H1 (cell line): ENCODE measurements at regions not wholly inside any gene's neighbourhood (a gene's known extent, or its start where the extent isn't known, plus 50 kb on each side); places are given as distances from the start of the nearest gene placed in this dataset.

Source experiments
- CTCF ChIA-PET: fragments of 300-600 bp; sonication (Branson Sonifier 250); formaldehyde crosslinking; loops from one replicate; lab custom pipeline; 2021; ENCODE audit not compliant: partially characterized antibody; lab: Charles Lee
- POLR2A ChIA-PET: fragments of 300-600 bp; sonication (Branson Sonifier 250); formaldehyde crosslinking; loops from one replicate; lab custom pipeline; 2021; ENCODE audit warnings: inconsistent platforms; ENCODE audit not compliant: partially characterized antibody; lab: Charles Lee
- DNase-seq, 2 experiments: peaks; one replicate each; pipeline versions ENCODE4 v3.0.0 to v3.0.0-alpha.2; 2010 to 2022; ENCODE audit warnings: low spot score in 2 of 2, low read depth in 1 of 2, mixed read lengths in 1 of 2
- FAIRE-seq: peaks from 2 replicates; lab custom pipeline; 2011; peaks lifted over from hg19 to GRCh38; lab: Jason Lieb, UNC
- H2AFZ ChIP-seq: 2 replicates; pipeline ENCODE4 v1.8.1; 2012; ENCODE audit warnings: low read length, inconsistent platforms
- H2AK5ac ChIP-seq: 2 replicates; pipeline ENCODE4 v1.6.1; 2013; ENCODE audit warnings: low read depth, low read length
- H2BK120ac ChIP-seq: replicated peaks from 2 replicates; pipeline ENCODE3; 2013; ENCODE audit warnings: low read depth, low read length, inconsistent platforms
- H2BK12ac ChIP-seq: 2 replicates; pipeline ENCODE4 v1.6.1; 2013; ENCODE audit warnings: low read depth, low read length
- H2BK15ac ChIP-seq: 2 replicates; pipeline ENCODE4 v1.6.1; 2013; ENCODE audit warnings: low read length
- H2BK20ac ChIP-seq: 2 replicates; pipeline ENCODE4 v1.6.1; 2013; ENCODE audit warnings: low read length
- H2BK5ac ChIP-seq: 2 replicates; pipeline ENCODE4 v1.6.1; 2013; ENCODE audit warnings: low read depth, low read length
- H3K14ac ChIP-seq: 2 replicates; pipeline ENCODE4 v1.6.1; 2013; ENCODE audit warnings: inconsistent platforms; ENCODE audit not compliant: insufficient read length
- H3K18ac ChIP-seq: 2 replicates; pipeline ENCODE4 v1.6.1; 2013; ENCODE audit warnings: low read length; ENCODE audit errors: extremely low read depth
- H3K23ac ChIP-seq: 2 replicates; pipeline ENCODE4 v1.6.1; 2013; ENCODE audit warnings: inconsistent platforms; ENCODE audit not compliant: insufficient read length
- H3K23me2 ChIP-seq: 2 replicates; pipeline ENCODE4 v1.6.1; 2013; ENCODE audit warnings: low read depth, low read length
- H3K27ac ChIP-seq: 2 replicates; pipeline ENCODE4 v1.6.1; 2011; ENCODE audit warnings: low read depth, low read length, inconsistent platforms
- H3K27me3 ChIP-seq, 4 experiments: replicated peaks in 1 of 4; 1 replicate in 1 of 4; 2 replicates in 3 of 4; pipeline versions ENCODE4 v1.6.1 to v1.8.1; 2011 to 2013; ENCODE audit warnings: low read length in 3 of 4, mild to moderate bottlenecking in 3 of 4, inconsistent platforms in 2 of 4, mixed read lengths in 2 of 4, moderate library complexity in 1 of 4; ENCODE audit not compliant: control insufficient read depth in 3 of 4, insufficient read depth in 3 of 4; ENCODE audit errors: extremely low read depth in 1 of 4
- H3K36me3 ChIP-seq, 4 experiments: 2 replicates each; pipeline versions ENCODE4 v1.6.1 to v1.8.1; 2011 to 2013; ENCODE audit warnings: mild to moderate bottlenecking in 4 of 4, low read length in 3 of 4, moderate library complexity in 2 of 4, control low read depth in 1 of 4, inconsistent platforms in 1 of 4; ENCODE audit not compliant: insufficient read depth in 4 of 4, control insufficient read depth in 2 of 4
- H3K4ac ChIP-seq: replicated peaks from 2 replicates; pipeline ENCODE3; 2013; ENCODE audit warnings: low read length, low read depth, mixed read lengths, inconsistent platforms; ENCODE audit not compliant: insufficient read length
- H3K4me1 ChIP-seq, 4 experiments: replicated peaks in 1 of 4; 1 replicate in 1 of 4; 2 replicates in 3 of 4; pipeline versions ENCODE4 v1.6.1 to v1.8.1; 2011 to 2013; ENCODE audit warnings: low read length in 3 of 4, inconsistent platforms in 2 of 4, mixed read lengths in 1 of 4; ENCODE audit not compliant: insufficient read depth in 4 of 4, control insufficient read depth in 3 of 4
- H3K4me2 ChIP-seq, 2 experiments: 2 replicates each; pipeline versions ENCODE4 v1.6.1 to v1.8.1; 2011 to 2013; ENCODE audit warnings: low read depth in 2 of 2, low read length in 2 of 2, control low read depth in 1 of 2, inconsistent platforms in 1 of 2, mild to moderate bottlenecking in 1 of 2; ENCODE audit not compliant: insufficient read depth in 1 of 2
- H3K4me3 ChIP-seq, 4 experiments: fragments of 200-600, 300-600 bp in 1 of 4; sonication (generic), shearing (Covaris generic), sonication (Bioruptor Twin) in 1 of 4; 2 replicates each; pipeline versions ENCODE4 v1.5.1 to v1.8.1; 2011 to 2016; ENCODE audit warnings: low read length in 4 of 4, low read depth in 3 of 4, control low read depth in 2 of 4, inconsistent platforms in 2 of 4, mild to moderate bottlenecking in 2 of 4, mixed read lengths in 1 of 4, moderate library complexity in 1 of 4; ENCODE audit not compliant: insufficient read depth in 2 of 4; ENCODE audit errors: extremely low read depth in 1 of 4
- H3K56ac ChIP-seq: replicated peaks from 2 replicates; pipeline ENCODE3; 2013; ENCODE audit warnings: low read depth, mild to moderate bottlenecking, mixed read lengths, low read length, inconsistent platforms; ENCODE audit not compliant: insufficient read length
- H3K79me1 ChIP-seq: 2 replicates; pipeline ENCODE4 v1.6.1; 2013; ENCODE audit warnings: low read depth, low read length, control low read depth
- H3K79me2 ChIP-seq, 2 experiments: 2 replicates each; pipeline versions ENCODE4 v1.6.1 to v1.8.1; 2012 to 2013; ENCODE audit warnings: low read length in 2 of 2, mild to moderate bottlenecking in 2 of 2, inconsistent platforms in 1 of 2; ENCODE audit not compliant: insufficient read depth in 2 of 2, control insufficient read depth in 1 of 2
- H3K9ac ChIP-seq, 4 experiments: replicated peaks in 1 of 4; 1 replicate in 1 of 4; 2 replicates in 3 of 4; pipeline versions ENCODE4 v1.6.1 to v1.8.1; 2011 to 2013; ENCODE audit warnings: low read depth in 3 of 4, low read length in 3 of 4, control low read depth in 2 of 4, mild to moderate bottlenecking in 2 of 4, moderate library complexity in 2 of 4, inconsistent platforms in 1 of 4; ENCODE audit errors: extremely low read depth in 1 of 4
- H3K9me3 ChIP-seq, 2 experiments: 2 replicates each; pipeline versions ENCODE4 v1.6.1 to v1.8.1; 2012 to 2013; ENCODE audit warnings: mild to moderate bottlenecking in 2 of 2, moderate library complexity in 2 of 2, control low read depth in 1 of 2, inconsistent platforms in 1 of 2, low read depth in 1 of 2, low read length in 1 of 2, mixed read lengths in 1 of 2; ENCODE audit not compliant: insufficient read depth in 2 of 2
- H4K20me1 ChIP-seq, 2 experiments: replicated peaks in 1 of 2; 2 replicates each; pipeline versions ENCODE3 to v1.8.1; 2011 to 2013; ENCODE audit warnings: inconsistent platforms in 2 of 2, low read length in 2 of 2, mild to moderate bottlenecking in 1 of 2; ENCODE audit not compliant: insufficient read depth in 2 of 2, control insufficient read depth in 1 of 2
- H4K5ac ChIP-seq: 2 replicates; pipeline ENCODE4 v1.6.1; 2013; ENCODE audit warnings: low read length, low read depth, mixed read lengths, inconsistent platforms; ENCODE audit not compliant: insufficient read length
- H4K8ac ChIP-seq: 2 replicates; pipeline ENCODE4 v1.8.0; 2013; ENCODE audit warnings: mild to moderate bottlenecking, moderate library complexity, low read length, inconsistent platforms; ENCODE audit not compliant: insufficient read depth; ENCODE audit errors: extremely low read depth
- H4K91ac ChIP-seq: replicated peaks from 2 replicates; pipeline ENCODE3; 2013; ENCODE audit warnings: low read length, mixed read lengths, inconsistent platforms; ENCODE audit not compliant: insufficient read length
- ATF2 ChIP-seq: IDR thresholded peaks from 2 replicates; pipeline ENCODE4 v1.6.1; 2012; ENCODE audit warnings: low read length, inconsistent platforms
- EZH2 ChIP-seq: fragments of 200-600 bp; sonication (generic); IDR thresholded peaks from 2 replicates; pipeline ENCODE4 v1.7.1; 2012; ENCODE audit warnings: low read depth, mild to moderate bottlenecking, moderate library complexity, low read length, inconsistent platforms; ENCODE audit not compliant: severe bottlenecking
- NANOG ChIP-seq: IDR thresholded peaks from 2 replicates; pipeline ENCODE4 v1.6.1; 2011; ENCODE audit warnings: low read length, low read depth, mild to moderate bottlenecking, inconsistent platforms; ENCODE audit not compliant: insufficient read depth, poor library complexity, severe bottlenecking
- SAP30 ChIP-seq: fragments of 300-600 bp; sonication (generic); IDR thresholded peaks from 2 replicates; pipeline ENCODE4 v1.7.1; 2012; ENCODE audit warnings: low read length, moderate library complexity, mild to moderate bottlenecking, inconsistent platforms; ENCODE audit not compliant: insufficient read depth, insufficient replicate concordance
- SIRT6 ChIP-seq: IDR thresholded peaks from one replicate; pipeline ENCODE4 v1.7.1; 2012; ENCODE audit warnings: low read length, inconsistent platforms
- YY1 ChIP-seq: IDR thresholded peaks from 2 replicates; pipeline ENCODE4 v1.6.1; 2011; ENCODE audit warnings: low read depth, mild to moderate bottlenecking, low read length
- WGBS, 2 experiments: shearing (Covaris generic) in 1 of 2; methylation state at CpG; one replicate each; pipeline versions ENCODE4 v1.1.6 to v1.1.7; 2013 to 2015; ENCODE audit warnings: low lambda C conversion rate in 2 of 2, mixed read lengths in 2 of 2, inconsistent platforms in 1 of 2, low coverage in 1 of 2, missing lambda C conversion rate in 1 of 2; ENCODE audit not compliant: insufficient replicate concordance in 2 of 2, insufficient coverage in 1 of 2, insufficient read length in 1 of 2; ENCODE audit errors: extremely low coverage in 1 of 2, missing lambda C conversion rate in 1 of 2; 5-methylcytosine and 5-hydroxymethylcytosine counted together

GRCh38 chr10:62893036-62893435 lies 76.9 kb upstream of the EGR2 start:
- H3K27me3 ChIP-seq: no peaks in the 10 kb centered on the region
- no peaks in the 10 kb centered on the region; the same call in 1 of the 2 replicates for H3K23me2 ChIP-seq
- H3K4me3 ChIP-seq: no peak overlapping the region
- no peak overlapping the region for H3K9ac ChIP-seq
- H2AK5ac ChIP-seq: no peak overlapping the region
- no peak overlapping the region for H4K91ac ChIP-seq
- no peak overlapping the region for H3K4me2 ChIP-seq
- no peak overlapping the region for H2BK120ac ChIP-seq
- no peak overlapping the region for H3K18ac ChIP-seq
- WGBS, 2 experiments: 93% methylated on average over 1 of the region's 1 CpG; no CpG with 5 or more reads in 1 of the 2 experiments
- H3K23ac ChIP-seq: no peak overlapping the region
- no peak overlapping the region for H4K8ac ChIP-seq
- H3K14ac ChIP-seq: no peak overlapping the region
- no peak overlapping the region for H2BK20ac ChIP-seq
- no peaks in the 10 kb centered on the region for H4K20me1 ChIP-seq
- POLR2A ChIA-PET: no interaction called here
- H2AFZ ChIP-seq: no peak overlapping the region
- H3K4me1 ChIP-seq: peaks cover 0 to 2% (median 0%) of the 10 kb centered on the region in 4 experiments; a peak in 3 of 7 replicates
- no peak overlapping the region for H2BK5ac ChIP-seq
- no peaks in the 10 kb centered on the region for H3K9me3 ChIP-seq
- H3K36me3 ChIP-seq: no peaks in the 10 kb centered on the region
- no peaks in the 10 kb centered on the region for H3K79me2 ChIP-seq
- DNase-seq: no peak
- H2BK15ac ChIP-seq: no peak overlapping the region
- no peak overlapping the region for H3K27ac ChIP-seq
- H3K79me1 ChIP-seq: no peaks in the 10 kb centered on the region
- TF ChIP-seq ATF2: no peak
- TF ChIP-seq EZH2: no peak
- no peak for TF ChIP-seq YY1
- no peak for TF ChIP-seq SAP30
- no peak for TF ChIP-seq SIRT6
- TF ChIP-seq NANOG: no peak
- H4K5ac ChIP-seq: no peak overlapping the region
- no peak overlapping the region for H3K56ac ChIP-seq
- no peak overlapping the region for H3K4ac ChIP-seq
- FAIRE-seq: no peak
- CTCF ChIA-PET: interaction anchor here (0.8 kb wide), 1 partner anchor 14 kb away, joined by 4 read pairs; no protein-coding TSS in a partner anchor
- H2BK12ac ChIP-seq: no peak overlapping the region
